Omental fat pad (tissue), 3 donors: ENCODE measurements at regions not wholly inside any gene's neighbourhood (a gene's known extent, or its start where the extent isn't known, plus 50 kb on each side); places are given as distances from the start of the nearest gene placed in this dataset.

Experiments
- ATAC-seq: fragments of 150-250 bp; one replicate; pipeline ENCODE4 v1.9.1; 2016; ENCODE audit warnings: mild to moderate bottlenecking, moderate library complexity; ENCODE audit not compliant: low FRiP score
- DNase-seq: peaks from one replicate; pipeline ENCODE4 v3.0.0-alpha.2; 2019; ENCODE audit warnings: low spot score
- TF ChIP-seq, protein P1 (sequence below), 3 donors: fragments of 450-650 bp; IDR thresholded peaks; one replicate each; pipeline ENCODE4 v1.5.1; 2016 to 2017; ENCODE audit warnings: antibody characterized with exemption in 3 of 3, mild to moderate bottlenecking in 3 of 3, moderate library complexity in 2 of 3

DNA sequence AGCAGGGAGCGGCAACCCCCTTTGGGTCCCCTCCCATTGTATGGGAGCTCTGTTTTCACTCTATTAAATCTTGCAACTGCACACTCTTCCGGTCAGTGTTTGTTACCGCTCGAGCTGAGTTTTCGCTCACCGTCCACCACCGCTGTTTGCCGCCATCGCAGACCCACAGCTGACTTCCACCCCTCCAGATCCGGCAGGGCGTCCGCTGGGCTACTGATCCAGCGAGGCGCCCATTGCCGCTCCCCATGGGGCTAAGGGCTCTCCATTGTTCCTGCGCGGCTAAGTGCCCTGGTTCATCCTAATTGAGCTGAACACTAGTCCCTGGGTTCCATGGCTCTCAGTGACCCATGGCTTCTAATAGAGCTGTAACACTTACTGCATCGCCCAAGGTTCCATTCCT lies 115.6 kb upstream of the AUTS2 start:
- no peak for ATAC-seq
- no peak for DNase-seq
- TF ChIP-seq, protein P1, sequence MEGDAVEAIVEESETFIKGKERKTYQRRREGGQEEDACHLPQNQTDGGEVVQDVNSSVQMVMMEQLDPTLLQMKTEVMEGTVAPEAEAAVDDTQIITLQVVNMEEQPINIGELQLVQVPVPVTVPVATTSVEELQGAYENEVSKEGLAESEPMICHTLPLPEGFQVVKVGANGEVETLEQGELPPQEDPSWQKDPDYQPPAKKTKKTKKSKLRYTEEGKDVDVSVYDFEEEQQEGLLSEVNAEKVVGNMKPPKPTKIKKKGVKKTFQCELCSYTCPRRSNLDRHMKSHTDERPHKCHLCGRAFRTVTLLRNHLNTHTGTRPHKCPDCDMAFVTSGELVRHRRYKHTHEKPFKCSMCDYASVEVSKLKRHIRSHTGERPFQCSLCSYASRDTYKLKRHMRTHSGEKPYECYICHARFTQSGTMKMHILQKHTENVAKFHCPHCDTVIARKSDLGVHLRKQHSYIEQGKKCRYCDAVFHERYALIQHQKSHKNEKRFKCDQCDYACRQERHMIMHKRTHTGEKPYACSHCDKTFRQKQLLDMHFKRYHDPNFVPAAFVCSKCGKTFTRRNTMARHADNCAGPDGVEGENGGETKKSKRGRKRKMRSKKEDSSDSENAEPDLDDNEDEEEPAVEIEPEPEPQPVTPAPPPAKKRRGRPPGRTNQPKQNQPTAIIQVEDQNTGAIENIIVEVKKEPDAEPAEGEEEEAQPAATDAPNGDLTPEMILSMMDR (IDR thresholded peaks at IDR 0.05): no peak

- DNase-seq (no peak), ATAC-seq (no peak)
- TF ChIP-seq, protein P1 (IDR thresholded peaks at IDR 0.05): no peak
Measured at GRCh38 chr7:69489533-69489932, 108.7 kb upstream of the AUTS2 start.

- DNase-seq: no peak
- TF ChIP-seq, protein P1 (IDR thresholded peaks at IDR 0.05): no peak
- no peak for ATAC-seq
Measured at GRCh38 chr7:69498671-69499070, 99.6 kb upstream of the AUTS2 start.

DNA sequence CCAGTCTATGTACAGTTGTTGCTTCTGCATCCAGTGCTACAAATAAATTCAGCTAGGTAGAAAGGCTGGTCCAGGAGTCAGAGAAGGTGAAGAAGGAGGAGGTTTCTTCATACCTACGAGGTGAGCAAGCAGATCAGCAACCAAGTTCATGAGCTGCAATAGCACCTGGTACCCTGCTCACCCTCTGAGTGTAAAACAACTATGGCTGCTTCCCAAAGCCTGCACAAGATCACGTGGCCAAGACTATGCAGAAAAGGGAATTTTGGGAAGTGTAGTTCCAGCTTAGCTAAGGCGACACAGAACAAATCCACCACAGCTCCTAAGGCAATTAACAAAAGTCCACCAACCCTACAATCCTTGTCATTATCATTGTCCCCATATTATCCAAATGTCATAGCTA lies 95.9 kb upstream of the AUTS2 start:
- no peak for DNase-seq
- ATAC-seq: no peak
- TF ChIP-seq, protein P1 (IDR thresholded peaks at IDR 0.05): no peak

- TF ChIP-seq, protein P1 (IDR thresholded peaks at IDR 0.05): no peak
- ATAC-seq (no peak), DNase-seq (no peak)
Measured at GRCh38 chr7:69504733-69505420, 93.4 kb upstream of the AUTS2 start.

- no peak for DNase-seq
- ATAC-seq: no peak
- TF ChIP-seq, protein P1 (IDR thresholded peaks at IDR 0.05): no peak
Measured at GRCh38 chr7:69508736-69509135, 89.5 kb upstream of the AUTS2 start.

DNA sequence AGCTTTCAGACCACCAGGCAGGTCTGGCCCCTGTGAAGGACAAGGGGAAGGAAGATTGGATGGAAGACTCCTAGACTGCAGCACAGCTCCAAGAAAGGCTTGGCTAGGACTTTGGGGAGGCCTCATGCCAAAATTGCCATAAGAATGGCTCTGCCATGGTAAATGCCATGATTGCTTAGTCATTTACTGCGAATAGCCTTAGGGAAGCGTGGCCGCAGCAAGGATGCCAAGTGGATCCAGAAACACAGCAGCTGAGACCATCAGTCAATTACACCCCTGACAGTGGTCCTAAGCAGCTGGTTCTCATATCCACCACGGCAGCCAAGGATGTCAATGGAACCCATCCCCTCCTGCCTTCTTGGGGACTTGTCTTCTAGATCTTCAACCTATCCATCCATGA lies 88.2 kb upstream of the AUTS2 start:
- ATAC-seq (no peak), DNase-seq (no peak)
- TF ChIP-seq, protein P1 (IDR thresholded peaks at IDR 0.05): no peak
